Lung (tissue), 11 donors: ENCODE measurements at regions not wholly inside any gene's neighbourhood (a gene's known extent, or its start where the extent isn't known, plus 50 kb on each side); places are given as distances from the start of the nearest gene placed in this dataset.

ENCODE experiments used
- ATAC-seq: fragments of 200-7000 bp; cut with Tn5 transposase; one replicate; pipeline ENCODE4 v1.9.1; 2020; ENCODE audit warnings: moderate number of reproducible peaks; ENCODE audit not compliant: insufficient read depth, low FRiP score
- DNase-seq, 3 donors: peaks; one replicate each; pipeline ENCODE4 v3.0.0-alpha.2; 2013 to 2017
- H3K27ac ChIP-seq, 2 donors: one replicate each; pipeline ENCODE4 v1.5.1; 2013; ENCODE audit warnings: mild to moderate bottlenecking in 2 of 2, moderate library complexity in 2 of 2, control low read depth in 1 of 2, inconsistent platforms in 1 of 2, low read depth in 1 of 2, low read length in 1 of 2
- H3K27me3 ChIP-seq, 3 donors: one replicate each; pipeline ENCODE4 v1.5.1; 2013; ENCODE audit warnings: low read length in 2 of 3; ENCODE audit not compliant: control insufficient read depth in 3 of 3, insufficient read depth in 3 of 3
- H3K36me3 ChIP-seq, 4 donors: one replicate each; pipeline ENCODE4 v1.5.1; 2013; ENCODE audit warnings: low read length in 4 of 4, mild to moderate bottlenecking in 1 of 4, moderate library complexity in 1 of 4; ENCODE audit not compliant: control insufficient read depth in 4 of 4, insufficient read depth in 4 of 4
- H3K4me1 ChIP-seq, 5 donors: one replicate each; pipeline ENCODE4 v1.5.1; 2013; ENCODE audit warnings: low read length in 5 of 5, mild to moderate bottlenecking in 2 of 5, moderate library complexity in 1 of 5; ENCODE audit not compliant: control insufficient read depth in 5 of 5, insufficient read depth in 5 of 5
- H3K4me3 ChIP-seq: one replicate; pipeline ENCODE4 v1.5.1; 2013; ENCODE audit warnings: mild to moderate bottlenecking, control low read depth, moderate library complexity
- H3K9ac ChIP-seq, 2 donors: one replicate each; pipeline ENCODE4 v1.5.1; 2013; ENCODE audit warnings: low read length in 2 of 2, control low read depth in 1 of 2; ENCODE audit not compliant: insufficient read depth in 1 of 2
- H3K9me3 ChIP-seq, 4 donors: one replicate each; pipeline ENCODE4 v1.5.1; 2013; ENCODE audit warnings: low read length in 3 of 4, mild to moderate bottlenecking in 1 of 4, moderate library complexity in 1 of 4; ENCODE audit not compliant: control insufficient read depth in 4 of 4, insufficient read depth in 3 of 4
- WGBS, 2 donors: extraction: QIAGEN DNeasy Blood & Tissue Kit; methylation state at CpG; one replicate each; pipeline ENCODE4 v1.1.7; 2013; 5-methylcytosine and 5-hydroxymethylcytosine counted together
- TF ChIP-seq, protein P1 (sequence below): IDR thresholded peaks from 2 replicates; pipeline ENCODE4 v1.5.1; 2012; ENCODE audit warnings: mild to moderate bottlenecking; ENCODE audit errors: control extremely low read depth, extremely low read depth
- donor health status: control.
- donor health status: control.
- donor health status: Bipolar disorder and iron deficiency.
- donor health status: healthy.
- donor health status: DM: yes; HTN: yes; CAD: no.

DNA sequence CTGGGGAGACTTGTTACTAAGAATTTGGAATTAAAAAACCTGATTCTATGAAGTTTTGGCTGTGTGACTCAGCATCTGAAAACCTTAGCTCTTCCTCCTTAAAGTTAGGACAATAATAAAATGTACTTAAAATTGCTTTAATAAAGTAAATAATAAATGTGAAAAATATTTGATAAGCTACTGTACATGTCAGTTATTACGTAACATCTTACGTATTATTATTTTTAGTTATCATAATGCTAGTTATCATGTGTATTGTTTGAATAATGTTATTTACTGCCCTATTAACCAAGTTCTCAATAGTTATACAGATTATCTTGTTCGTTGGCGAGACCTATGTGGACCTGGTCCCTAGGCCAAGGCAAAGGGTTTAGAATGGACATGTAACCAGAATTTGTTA is 449.2 kb upstream of the ADGRL3 start:
- WGBS, 2 donors, result 88 to 91% methylated on average over 4 of the region's 4 CpGs
- DNase-seq (no peak), ATAC-seq (no peak)

DNA sequence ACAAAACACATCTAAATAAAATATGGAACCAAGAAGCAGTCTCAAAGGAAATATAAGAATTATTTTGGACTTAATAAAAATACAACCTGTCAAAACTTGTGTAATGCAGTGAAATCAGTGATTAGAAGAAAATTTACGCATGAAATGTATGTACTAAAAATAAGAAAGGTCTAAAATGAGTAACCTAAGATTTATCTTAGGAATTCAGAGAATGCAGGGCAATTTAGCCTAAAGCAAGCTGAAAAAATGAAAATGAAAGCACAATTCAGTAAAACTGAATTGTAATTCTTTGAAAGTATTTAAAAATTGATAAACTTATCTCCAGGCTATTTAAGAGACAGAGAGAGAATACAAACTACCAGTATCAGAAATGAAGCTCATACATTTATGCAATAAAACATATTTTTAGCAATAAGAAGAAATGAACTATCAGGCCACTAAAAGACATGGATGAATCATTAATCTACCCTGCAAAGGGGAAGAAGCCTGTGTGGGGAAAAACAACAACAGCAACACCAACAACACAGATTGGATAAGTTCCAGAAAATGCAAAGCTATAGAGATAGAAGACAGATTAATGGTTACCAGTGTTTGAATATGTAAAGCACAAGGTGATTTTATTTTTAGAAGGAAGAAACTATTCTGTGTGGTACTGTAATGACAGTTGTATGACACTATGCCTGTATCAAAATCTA is 442.0 kb upstream of the ADGRL3 start:
- no peaks in the 10 kb centered on the region for H3K27me3 ChIP-seq
- DNase-seq (no peak), ATAC-seq (no peak)
- WGBS, 2 donors, result 75 to 82% methylated on average over 1 of the region's 1 CpG
- H3K27ac ChIP-seq, result no peak overlapping the region
- no peak overlapping the region for H3K9ac ChIP-seq
- peaks cover 0 to 3% (median 1%) of the 10 kb centered on the region in 4 donors for H3K9me3 ChIP-seq
- no peak overlapping the region for H3K4me3 ChIP-seq
- no peaks in the 10 kb centered on the region for H3K36me3 ChIP-seq
- TF ChIP-seq, protein P1, sequence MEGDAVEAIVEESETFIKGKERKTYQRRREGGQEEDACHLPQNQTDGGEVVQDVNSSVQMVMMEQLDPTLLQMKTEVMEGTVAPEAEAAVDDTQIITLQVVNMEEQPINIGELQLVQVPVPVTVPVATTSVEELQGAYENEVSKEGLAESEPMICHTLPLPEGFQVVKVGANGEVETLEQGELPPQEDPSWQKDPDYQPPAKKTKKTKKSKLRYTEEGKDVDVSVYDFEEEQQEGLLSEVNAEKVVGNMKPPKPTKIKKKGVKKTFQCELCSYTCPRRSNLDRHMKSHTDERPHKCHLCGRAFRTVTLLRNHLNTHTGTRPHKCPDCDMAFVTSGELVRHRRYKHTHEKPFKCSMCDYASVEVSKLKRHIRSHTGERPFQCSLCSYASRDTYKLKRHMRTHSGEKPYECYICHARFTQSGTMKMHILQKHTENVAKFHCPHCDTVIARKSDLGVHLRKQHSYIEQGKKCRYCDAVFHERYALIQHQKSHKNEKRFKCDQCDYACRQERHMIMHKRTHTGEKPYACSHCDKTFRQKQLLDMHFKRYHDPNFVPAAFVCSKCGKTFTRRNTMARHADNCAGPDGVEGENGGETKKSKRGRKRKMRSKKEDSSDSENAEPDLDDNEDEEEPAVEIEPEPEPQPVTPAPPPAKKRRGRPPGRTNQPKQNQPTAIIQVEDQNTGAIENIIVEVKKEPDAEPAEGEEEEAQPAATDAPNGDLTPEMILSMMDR, result no peak
- no peaks in the 10 kb centered on the region for H3K4me1 ChIP-seq

More for the DNA sequence above, 449.2 kb upstream of the ADGRL3 start:
- TF ChIP-seq, protein P1, result no peak
- Histone ChIP-seq H3K4me1 (no peaks in the 10 kb centered on the region), H3K27me3 (no peaks in the 10 kb centered on the region), H3K27ac (no peak overlapping the region), H3K9ac (no peak overlapping the region), H3K9me3 (peaks cover 0 to 1% (median 0%) of the 10 kb centered on the region in 4 donors), H3K4me3 (no peak overlapping the region), H3K36me3 (no peaks in the 10 kb centered on the region)

DNA sequence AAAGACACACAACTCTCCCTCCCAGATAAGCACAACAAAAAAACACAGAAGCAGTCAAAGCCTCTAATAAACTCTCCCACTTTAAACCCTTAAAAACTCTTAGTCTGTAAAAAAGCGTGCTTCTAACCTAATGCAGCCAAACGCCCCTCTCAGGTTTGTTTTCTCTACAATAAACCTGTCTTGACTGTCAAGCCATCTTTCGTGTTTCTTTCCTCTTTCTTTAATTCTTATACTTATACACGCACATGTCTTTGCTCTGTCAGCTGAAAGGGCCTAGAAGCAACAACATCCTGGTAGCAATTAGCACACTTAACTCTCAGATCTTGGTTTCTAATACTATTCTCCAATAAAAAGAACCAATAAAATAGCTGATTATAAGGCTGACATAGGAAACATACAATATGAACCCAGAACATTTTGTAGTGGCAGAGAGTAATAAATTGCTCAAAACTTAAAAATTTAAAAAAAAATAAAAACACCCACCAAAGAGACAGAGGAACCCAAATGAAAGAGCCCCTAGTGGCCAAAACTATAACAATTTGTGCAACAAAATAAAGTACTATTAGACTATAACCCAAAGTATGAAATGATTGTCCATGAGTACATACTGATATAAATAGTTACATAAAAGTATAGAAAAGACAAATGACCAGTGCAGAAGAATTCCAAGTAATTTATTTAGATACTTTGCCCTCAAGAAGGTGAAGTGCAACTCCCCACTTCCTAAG is 440.4 kb upstream of the ADGRL3 start:
- no peaks in the 10 kb centered on the region for H3K36me3 ChIP-seq
- 88 to 89% methylated on average over 4 of the region's 4 CpGs for WGBS, 2 donors
- H3K27ac ChIP-seq, result no peak overlapping the region
- ATAC-seq (no peak), DNase-seq (no peak)
- H3K9ac ChIP-seq, result no peak overlapping the region
- no peaks in the 10 kb centered on the region for H3K4me1 ChIP-seq
- no peaks in the 10 kb centered on the region for H3K27me3 ChIP-seq
- no peak overlapping the region for H3K4me3 ChIP-seq
- TF ChIP-seq, protein P1, result no peak
- peaks cover 0 to 3% (median 1%) of the 10 kb centered on the region in 4 donors for H3K9me3 ChIP-seq
